ENCODE measurements at regions not wholly inside any gene's neighbourhood (a gene's known extent, or its start where the extent isn't known, plus 50 kb on each side); places are given as distances from the start of the nearest gene placed in this dataset.

DNA sequence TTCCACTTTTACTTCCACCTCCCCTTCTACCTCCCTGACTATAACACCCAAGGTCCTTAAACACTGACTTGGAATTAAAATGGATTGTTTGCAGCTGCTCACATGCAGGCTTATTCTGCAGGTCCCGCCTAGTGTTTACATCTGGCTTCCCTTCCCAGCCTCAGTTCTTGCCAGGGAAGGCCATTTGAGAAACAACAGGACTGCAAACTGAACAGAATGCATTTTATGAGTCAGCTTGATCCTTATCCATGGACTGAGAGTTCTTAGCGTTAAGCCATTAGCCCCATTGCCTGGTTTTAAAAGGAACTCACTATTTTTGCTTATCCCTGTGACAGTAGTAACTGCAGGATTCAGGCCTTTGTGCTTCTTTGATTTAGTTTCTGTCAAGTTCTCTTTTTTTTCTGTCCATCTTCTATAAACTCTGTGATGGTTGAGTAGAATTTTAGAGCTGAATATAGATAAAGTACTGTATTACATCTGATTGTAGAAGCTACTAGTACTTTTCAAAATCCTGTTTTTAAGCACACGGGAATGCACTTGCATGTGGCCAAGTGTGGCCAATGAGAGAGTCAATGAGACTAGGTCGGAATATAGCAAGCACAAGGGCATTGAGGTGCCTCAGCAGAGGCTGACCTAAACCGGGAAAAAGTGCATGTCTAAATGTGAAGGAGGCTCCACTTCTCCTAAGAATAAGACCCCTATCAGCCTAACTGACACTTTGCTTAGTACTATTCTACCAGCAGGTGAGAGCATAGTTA lies 106.4 kb downstream of the TUSC7 start:
- TF ChIP-seq CTCF (IDR thresholded peaks at IDR 0.05), result no peak
- TF ChIP-seq POLR2A (IDR thresholded peaks at IDR 0.05), result no peak
